GM18867 (cell line): ENCODE measurements at regions not wholly inside any gene's neighbourhood (a gene's known extent, or its start where the extent isn't known, plus 50 kb on each side); places are given as distances from the start of the nearest gene placed in this dataset.

Experiments used
- ATAC-seq: cut with Tn5 transposase; IDR thresholded peaks from one replicate; pipeline ENCODE4 v1.9.1; 2021; ENCODE audit warnings: mild to moderate bottlenecking, moderate library complexity; ENCODE audit not compliant: unreplicated experiment

DNA sequence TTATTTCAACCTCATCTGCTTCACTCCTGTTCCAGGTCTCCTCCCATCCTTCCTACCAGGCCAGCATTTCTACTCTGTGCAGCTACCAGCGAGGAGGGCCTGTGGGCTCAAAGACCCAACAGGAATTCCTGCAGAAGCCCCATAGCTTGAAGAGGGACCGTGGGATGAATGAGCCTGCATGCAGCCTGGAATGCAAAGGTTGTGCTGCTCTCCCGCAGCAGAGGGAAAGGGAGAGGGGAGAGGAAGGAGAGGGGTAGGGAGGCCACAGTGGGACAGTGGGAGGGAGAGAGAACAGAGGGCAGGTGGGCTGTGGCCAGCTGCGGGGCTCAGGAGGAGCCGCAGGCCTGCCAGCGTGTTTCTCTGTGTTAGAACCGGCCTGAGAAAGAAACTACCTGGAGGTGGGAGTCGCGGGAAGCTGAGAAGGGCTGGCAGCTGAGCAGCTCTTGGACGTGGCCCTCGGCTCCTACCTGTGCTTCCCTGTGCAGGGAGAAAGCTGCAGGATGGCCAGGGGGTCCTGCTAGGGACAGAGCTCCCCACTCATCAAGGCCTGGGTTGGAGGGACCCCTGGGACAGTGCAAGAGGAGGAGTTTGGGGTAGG, 66.1 kb upstream of the MLN start:
- ATAC-seq = no peak

DNA sequence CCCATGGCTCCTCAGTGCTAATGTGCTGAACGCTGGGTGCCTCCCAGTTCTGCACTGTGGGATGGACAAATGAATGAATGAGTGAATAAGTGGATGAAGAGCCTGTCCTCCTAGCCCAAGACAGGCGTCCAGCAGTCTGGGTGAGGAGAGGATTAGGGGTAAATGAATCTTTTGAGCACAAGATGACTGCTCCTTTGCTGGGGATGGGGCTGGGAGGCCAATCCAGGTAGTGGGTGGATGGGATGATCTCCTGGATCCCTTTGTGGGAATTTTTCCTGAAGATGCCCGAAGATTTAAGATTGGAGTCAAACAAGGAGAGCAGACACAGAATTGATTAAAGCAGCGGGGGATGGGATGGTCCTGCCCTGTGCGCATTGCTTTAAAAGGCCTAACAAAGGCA, 65.3 kb upstream of the MLN start:
- no peak for ATAC-seq

DNA sequence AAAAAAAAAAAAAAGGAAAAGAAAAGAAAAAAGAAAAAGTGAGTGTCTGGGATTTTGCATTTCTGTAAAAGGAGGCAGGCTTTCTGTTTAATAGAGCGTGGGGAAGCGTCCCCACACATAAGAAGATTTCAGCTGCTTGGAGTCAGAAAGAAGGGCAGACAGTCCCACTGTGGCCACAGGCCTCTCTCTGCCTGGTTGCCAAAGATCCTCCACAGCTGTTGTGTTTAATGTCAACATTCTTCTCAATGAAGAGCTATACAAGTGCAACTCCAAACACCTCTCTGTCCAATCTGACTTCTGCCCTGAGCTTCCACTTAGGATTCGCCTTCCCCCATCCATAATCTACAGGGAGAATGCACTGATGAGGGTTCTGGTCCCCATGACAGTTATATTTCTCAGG, 64.3 kb upstream of the MLN start:
- no peak for ATAC-seq

DNA sequence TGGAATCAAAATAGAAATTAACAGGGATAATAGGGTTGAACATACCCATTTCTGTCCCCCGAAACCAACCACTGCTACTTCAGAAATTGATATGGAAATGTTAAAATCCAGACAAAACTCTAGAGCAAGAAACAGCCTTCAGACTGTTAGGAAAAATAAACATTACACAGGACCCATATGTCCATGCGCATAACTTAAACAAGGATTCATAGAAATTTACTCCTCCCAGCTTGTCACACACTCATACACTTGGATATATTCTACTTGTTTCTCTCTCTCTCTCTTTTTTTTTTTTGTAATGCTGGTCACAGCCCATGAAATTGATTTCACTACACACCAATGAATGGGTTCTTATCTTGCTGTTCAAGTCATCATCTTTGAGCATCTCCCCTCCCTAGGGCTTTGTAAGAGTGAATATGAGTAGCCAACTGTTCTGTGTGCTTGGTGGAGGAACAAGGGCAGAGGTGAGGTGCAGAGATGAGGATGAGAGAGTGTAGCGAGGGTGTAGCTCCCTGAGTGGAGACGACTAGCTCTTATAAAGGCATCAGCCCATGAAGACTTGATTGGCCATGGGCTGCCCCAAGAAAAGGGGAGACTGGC, 61.8 kb upstream of the MLN start:
- no peak for ATAC-seq

DNA sequence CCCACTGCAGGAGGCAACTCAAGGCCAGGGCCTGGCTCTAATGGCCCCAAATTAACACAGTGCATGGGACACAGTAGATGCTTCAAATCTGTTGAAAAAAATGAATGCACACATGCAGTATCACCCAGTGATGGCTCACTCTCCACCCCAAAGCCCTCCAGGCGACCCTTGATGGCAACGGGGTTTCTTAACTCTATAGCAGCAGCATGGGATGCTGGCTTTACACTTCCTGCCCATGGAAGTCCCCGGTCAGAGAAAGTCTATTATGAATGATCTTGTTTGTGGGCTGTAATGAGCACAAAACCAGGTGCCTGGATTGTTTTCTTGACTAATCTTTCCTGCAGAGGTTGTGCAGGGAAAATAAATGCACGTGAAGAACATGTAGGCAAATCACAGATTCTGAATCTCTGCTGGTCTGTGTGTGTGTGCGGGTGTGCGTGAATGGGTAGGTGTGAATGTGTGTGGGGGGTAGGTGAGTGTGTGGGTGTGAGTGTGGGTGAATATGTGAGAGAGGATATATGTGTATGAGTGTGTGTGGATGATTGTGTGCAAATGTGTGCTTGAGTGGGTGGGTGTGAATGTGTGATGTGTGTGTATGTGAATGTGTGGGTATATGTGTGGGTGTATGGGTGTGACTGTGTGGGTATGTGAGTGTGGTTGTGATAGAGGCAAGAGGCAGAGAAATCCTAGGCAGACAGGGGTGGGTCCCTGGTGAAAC, 60.1 kb upstream of the MLN start:
- no peak for ATAC-seq

DNA sequence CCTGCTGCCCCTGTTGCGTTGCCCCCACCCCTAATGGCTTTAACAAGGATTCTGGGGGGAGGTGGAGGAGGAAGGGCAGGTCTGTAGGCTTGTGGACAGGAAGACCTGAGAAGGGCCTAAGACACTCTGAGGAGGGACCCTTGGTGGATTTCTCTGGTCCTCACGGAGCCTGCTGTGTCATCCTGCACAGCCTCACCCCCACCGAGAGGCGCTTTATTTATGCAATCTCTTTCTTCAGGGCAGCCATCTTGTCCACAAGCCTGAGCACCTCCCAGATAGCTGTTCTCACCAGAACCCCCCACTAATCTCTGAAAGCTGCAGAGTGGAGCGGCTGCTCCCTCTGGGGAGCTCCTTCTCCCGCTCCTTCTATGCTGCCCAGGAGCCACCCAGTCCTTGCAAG, 59.3 kb upstream of the MLN start:
- ATAC-seq = no peak

DNA sequence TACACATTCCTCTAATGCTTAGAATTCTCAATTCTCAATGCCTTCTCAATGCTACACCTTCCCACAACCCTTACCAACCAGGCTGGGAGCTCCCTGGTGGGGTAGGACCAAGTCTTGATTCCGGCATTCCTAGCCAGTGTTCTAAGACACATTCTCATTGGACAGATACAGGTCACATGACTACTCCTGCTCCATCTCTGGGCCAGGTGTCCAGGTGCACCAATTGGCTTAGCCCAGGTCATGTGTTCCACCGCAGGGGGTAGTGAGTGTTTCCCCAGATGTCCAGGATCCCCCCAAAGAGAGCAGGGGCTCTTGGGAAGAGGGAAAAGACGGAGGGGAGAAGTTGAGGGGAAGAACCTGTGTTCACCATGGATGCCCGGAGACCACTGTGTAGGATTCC, 58.7 kb upstream of the MLN start:
- ATAC-seq = no peak

DNA sequence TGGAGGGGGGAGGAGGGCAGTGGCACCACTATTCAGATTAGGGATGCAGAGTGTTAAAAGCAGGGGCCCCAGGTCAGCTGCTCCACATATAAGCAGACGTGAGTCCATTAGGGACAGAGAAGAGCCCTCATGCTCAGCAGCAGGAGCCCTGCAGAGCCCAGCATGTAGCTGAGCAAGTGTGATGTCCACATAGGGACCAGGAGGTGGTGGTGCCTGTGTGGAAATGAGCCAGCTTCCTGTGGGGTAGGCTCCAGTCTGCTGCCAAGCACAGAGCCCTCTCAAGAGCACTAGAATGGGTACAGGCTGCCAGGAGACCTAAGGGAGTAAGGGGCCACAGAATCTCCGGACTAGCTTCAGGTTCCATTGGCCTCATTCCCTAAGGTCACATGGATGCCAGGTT, 57.9 kb upstream of the MLN start:
- no peak for ATAC-seq

DNA sequence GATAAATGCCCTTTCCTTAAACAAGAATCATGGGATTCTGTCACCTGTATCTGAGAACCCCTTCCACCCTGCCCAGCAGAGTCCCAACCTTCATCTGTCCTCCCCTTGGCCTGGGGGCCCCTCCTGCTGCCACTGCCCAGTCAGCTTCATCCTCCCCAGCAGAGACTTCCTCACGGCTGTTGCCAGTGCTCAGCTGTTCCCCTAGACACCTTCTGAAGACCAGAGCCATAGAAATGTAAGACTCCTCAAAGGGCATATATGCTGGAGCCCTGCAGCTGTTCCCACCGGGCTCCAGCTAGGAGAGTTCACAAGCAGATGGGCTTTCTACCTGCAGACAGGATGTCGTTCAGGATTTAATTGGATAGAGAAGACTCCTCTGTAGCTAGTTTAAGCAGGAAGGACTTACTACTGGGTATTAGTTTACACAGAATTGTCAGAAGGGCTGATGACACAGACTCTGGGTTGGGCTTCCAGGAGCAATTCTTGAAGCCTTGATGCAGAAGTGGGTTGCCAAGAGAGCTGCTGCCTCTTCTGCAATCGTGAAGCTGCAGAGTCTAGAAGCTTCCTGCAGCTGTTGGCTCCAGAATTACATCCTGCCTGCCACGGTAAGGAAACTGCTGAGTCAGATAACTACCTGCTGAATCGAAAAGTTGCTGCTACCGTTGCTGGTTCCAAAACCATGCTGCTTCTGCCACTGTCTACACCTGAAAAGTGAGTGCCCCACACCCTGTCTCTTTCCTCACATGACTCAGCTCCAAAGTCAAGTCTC, 57.1 kb upstream of the MLN start:
- ATAC-seq = no peak

DNA sequence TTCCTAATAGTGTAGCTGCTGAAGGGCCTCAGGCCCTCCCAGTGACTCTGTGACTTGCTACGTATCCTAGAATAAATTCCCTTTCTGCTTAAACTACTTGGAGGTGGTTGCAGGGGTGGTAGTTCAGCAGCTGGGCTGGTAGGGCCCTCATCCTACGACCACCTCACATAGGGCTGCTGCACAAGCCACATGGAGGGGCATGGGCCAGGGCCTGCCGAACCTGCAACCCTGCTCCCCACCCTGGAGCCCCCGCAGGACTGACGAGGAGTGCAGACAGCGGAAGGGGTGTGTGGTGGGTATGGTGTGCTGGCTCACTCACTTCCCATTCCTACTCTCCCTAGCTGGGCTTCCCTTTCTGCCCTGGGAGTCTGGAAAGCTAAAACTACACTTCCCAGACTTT, 56.2 kb upstream of the MLN start:
- no peak for ATAC-seq

DNA sequence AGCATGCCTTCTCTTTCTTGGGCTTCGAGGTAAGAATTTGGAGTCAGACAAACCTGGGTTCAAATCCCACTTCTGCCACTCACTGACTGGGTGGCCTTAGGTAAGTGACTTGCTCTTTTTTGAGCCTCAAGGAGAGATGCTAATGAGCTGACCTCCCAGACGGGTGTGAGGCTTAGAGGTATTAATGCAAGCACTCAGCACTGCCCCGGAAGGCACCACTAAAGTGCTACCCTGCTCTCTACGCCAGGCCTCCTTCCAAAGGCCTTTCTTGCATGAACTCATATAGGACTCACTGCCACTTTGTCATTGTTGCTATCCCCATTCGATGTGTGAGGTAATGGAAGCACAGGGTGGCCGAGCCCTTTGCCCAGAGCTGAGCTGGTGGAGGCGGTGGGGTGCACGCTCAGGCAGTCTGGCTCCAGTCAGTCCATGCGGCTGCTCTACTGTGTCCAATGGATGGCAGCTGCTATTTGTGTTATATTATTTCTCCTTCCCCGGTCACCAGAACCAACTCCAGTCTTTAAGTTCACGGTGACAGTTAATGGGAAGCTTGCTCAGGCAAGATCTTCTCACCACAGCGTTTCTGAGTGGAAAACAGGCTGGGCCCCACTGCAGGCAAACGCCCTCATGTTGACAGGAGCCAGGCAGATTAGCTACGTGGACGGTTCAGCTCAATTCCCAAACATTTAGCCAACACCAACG, 55.2 kb upstream of the MLN start:
- no peak for ATAC-seq

DNA sequence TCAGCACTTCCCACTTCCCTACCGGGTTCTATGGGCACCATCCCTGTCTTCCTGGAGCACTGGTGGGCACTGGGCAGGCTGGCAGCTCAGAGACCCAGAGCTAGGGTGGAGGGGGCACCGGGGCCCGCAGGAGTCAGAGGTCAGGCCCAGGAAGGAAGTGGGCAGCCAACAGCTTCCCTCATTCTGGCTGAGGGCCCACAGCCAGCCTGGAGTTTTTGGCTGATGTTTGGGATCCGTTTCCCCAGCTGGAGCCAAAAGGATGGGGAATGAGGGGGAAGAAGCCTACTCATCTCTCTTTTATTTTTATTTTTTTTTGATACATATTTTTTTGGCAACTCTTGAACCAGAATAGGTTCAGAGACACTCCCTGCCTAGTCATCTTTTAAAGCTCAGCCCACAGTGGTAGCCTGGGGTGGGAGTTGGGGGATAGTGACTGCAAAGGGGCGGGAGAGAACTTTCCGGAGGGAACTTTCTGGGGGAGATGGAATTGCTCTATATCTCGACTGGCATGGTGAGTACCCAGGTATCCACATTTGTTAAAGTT, 54.2 kb upstream of the MLN start:
- ATAC-seq = no peak

DNA sequence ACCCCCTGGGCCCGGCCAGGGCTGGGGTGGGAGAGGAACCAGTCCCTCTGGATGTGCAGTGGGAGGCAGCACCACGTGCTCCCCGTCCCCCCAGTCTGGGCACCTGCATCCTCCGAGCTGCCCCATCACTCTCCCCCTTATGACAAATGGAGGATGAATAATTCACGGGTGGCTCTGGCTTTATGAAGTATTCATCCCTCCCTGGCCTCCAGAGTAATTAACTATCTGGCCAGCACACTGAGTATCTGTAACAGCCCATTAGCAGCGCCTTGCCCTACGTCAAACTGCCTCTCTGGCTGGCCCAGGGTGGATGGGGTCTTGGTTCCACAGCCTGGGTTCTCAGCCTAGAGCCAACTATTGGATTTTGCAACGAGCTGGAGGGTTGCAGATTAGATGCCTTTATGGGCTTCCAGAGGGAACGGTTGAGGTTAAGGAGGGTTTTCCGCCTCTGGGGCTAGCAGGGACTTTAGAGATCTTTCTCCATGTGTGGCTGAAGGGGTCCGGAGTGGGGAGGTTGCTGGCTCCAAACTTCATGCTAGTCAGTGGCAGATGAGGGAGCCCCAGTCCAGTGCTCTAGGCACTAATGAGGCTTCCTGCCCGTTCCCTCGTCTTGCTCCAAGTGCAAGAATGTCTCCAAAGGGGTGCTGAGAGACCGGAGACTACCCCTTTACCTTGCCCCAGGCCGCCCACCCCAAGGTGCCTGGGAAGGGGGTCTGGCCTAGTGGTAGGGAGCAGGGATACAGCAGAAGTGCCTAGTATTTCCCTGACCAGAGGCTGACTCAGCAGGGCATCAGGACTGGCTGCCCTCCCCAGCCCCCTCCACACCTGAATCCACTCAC, 53.5 kb upstream of the MLN start:
- no peak for ATAC-seq

DNA sequence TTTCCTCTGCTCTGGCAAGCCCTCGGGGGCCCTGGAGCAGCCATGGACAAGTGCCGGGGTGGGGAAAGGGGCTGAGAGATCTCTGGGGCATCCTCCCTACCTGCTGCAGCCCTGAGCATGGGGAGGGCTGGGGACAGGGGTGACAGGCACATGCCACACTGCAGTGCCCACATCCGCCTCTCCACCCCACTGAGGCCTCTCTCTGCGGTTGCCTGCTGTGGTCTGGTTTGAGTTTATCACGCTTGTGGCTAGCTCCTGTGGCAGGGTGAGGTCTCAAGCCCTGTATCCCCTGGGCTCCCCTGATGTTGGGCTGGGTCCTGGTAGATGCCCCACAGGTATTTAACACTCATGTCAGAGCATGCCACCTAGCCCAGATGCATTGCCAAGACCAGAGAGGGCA, 52.9 kb upstream of the MLN start:
- ATAC-seq = peak; percentile 64

DNA sequence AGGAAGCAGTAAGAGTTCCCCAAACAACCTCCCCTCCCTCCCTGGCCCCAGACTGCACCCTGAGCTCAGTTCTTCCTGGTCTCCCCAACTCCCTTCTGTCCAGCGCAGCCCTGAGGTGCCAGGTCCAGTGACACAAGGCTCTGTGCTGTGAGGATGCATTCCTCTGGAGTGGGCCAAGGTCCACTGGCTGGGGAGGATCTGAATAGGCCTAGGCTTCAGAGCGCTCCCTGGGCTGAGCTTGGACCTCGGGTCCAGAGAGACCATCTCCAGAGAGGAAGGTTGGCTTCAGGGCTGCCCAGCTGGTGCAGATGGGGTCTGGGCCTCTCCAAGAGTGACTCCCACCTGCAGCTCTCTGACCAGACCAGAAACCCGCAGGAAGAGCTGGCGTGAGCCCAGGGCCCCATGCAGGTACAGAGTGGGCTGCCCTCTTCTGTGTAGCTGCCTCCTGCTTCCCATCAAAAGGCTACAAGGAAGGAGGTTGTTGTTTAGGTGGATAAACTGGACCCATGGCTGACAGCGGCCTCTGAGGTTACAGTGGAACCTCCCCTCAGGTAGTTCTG, 52.3 kb upstream of the MLN start:
- no peak for ATAC-seq

DNA sequence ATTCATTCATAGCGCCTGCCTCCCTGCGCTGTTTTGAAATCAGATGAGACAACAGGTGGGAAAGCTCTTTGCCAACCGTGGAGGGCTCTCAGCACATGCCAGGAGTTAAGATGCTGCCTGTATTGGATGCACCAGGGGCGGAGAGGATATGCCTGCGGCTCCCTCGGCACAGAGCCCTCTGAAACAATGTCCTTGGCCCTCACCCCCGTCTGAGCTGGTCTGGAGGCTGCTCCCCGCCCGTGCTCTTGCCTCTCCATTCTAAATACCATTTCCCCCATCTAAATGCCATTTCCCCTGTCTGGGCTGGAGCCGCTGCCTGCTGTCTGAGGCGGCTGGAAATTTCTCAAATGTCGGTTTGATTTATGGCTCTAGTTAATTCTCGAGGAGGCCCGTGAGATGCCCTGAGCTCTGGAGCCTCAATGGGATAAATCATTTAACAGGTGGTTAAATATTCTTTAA, 50.8 kb upstream of the MLN start:
- ATAC-seq = no peak

DNA sequence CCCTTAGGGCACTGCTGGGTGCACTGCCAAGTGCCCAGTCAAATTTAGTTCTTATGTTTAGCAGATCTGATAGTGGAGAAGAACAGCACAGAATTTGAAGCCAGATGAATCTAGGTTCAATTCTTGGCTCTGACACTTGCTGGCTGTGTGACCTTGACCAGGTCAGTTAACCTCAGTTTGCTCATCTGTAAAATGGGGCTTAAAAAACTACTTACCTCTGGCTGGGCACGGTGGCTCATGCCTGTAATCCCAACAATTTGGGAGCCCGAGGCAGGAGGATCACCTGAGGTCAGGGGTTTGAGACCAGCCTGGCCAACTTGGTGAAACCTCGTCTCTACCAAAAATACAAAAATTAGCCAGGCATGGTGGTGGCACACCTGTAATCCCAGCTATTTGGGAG, 49.9 kb upstream of the MLN start:
- ATAC-seq = no peak
